ENCODE measurements at regions not wholly inside any gene's neighbourhood (a gene's known extent, or its start where the extent isn't known, plus 50 kb on each side); places are given as distances from the start of the nearest gene placed in this dataset.

GRCh38 chr13:89097994-89098393 is 1426.8 kb downstream of the SLITRK5 start:
- TF ChIP-seq POLR2A (IDR thresholded peaks at IDR 0.05; ENCODE audit: low read length) (no peak), GATA1 (IDR thresholded peaks at IDR 0.05; ENCODE audit: low read depth, low read length) (no peak)

All from erythroblast (primary cell).